ENCODE measurements at regions not wholly inside any gene's neighbourhood (a gene's known extent, or its start where the extent isn't known, plus 50 kb on each side); places are given as distances from the start of the nearest gene placed in this dataset.

- no peak for TF ChIP-seq MYC (IDR thresholded peaks at IDR 0.05; ENCODE audit: low read depth, low read length)
- no peak for TF ChIP-seq EZH2 (IDR thresholded peaks at IDR 0.05; ENCODE audit: borderline replicate concordance, low read depth, low read length, severe bottlenecking)
Observed at GRCh38 chr6:9365378-9365777, 930.0 kb upstream of the SLC35B3 start.
